ENCODE measurements at regions not wholly inside any gene's neighbourhood (a gene's known extent, or its start where the extent isn't known, plus 50 kb on each side); places are given as distances from the start of the nearest gene placed in this dataset.

GRCh38 chr4:137181293-137181899 lies 350.9 kb downstream of the PCDH18 start:
- TF ChIP-seq CTCF (conservative IDR thresholded peaks at IDR 0.05) (no peak), EZH2 (IDR thresholded peaks at IDR 0.05; ENCODE audit: low read depth) (no peak)

All from PC-9 (cell line).